Activated CD4-positive, CD25-positive, alpha-beta regulatory T cell (primary cell): ENCODE measurements at regions not wholly inside any gene's neighbourhood (a gene's known extent, or its start where the extent isn't known, plus 50 kb on each side); places are given as distances from the start of the nearest gene placed in this dataset.

Experiments used
- DNase-seq, 4 experiments: peaks; one replicate each; lab custom pipeline; 2025; lab: John Stamatoyannopoulos, UW

DNA sequence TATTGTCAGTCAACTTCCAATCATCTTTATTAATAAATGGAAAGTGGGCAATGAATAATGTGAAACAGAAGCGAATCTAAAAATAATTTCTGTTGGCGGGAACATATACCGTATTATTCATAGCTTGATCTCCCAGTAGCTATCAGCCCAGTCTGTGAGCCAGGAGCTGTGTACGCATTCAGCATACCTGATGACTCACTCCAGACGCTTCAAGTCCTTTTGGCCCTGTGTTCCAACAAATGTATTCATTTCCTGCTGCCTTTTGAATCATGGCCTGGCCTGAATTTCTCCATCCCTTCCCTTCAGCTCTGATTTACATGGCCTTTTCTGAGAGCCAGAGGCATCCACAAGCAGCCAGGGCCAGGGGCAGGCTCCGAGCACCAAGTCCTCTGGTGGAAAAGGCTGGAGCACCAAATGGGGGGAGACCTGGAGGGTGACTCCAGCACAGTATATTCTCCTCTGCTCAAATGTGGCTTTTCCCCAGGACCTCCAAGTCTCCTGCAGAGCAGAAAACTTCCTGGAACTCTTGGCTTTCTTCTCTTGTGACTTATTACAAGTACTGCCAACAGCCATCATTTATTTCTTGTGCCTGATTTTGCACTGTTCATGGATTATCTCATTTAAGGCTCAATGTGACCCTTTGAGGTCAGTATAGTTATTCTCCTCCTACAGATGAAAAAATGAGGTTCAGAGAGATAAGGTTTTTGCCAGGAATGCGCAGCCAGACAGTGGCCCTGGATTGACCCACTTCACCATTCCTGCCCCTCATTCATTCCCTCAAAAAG lies 108.7 kb downstream of the EN1 start:
- no peak for DNase-seq

DNA sequence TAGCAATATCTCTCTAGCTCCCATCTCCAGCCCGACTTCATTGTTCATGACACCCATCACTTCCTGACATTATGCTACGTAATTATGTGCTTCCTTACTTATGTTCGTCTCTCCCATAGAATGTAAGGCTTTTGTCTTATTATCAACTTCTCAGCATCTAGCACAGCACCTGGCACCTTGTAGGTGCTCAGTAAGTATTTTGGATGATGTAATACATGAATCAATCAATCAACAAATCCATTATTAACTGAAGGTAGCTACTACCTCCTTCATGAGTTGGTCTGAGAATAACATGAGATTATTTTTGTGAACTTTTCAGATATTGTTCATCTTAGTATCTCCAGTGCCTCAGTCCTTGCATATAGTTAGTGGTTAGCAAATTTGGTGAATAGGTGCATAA lies 109.3 kb downstream of the EN1 start:
- DNase-seq = no peak

DNA sequence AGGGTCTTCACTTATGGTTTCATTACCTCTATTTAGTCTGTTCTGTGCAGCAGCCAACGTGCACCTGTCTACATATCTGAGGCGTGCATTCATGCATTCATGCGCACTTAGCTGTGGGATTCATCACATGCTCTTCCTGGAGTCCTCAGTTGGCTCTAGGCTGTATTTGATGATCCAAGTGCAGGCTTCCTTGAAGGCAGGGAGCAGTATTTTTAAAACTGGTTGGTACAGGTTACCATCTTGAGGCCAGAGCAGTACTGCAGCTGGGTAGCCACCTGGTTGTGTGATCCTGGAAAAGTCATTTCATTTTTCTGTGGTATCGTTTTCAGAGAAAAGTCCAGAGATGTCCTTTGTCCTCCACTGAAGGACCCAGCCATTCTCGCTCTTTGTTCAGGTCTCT lies 109.8 kb downstream of the EN1 start:
- DNase-seq = no peak

DNA sequence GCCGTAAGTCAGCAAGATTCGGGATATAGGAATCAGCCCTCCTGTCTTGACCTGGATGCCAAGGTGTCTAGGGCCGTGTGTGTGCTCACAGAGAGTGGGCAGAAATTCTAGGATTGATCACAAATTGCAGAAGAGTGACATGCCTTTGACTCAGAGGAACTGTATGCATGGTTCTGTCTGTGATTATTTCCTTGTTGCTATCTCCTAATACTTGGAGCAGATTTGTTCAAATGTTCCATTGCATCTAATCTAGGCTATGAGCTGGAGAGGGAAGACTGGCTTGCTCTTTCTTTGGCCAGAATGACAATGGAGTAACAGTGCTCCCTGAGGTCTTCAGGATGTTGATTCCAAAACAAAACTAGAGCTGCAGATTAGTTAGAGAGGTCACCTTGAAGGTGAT lies 115.0 kb downstream of the EN1 start:
- no peak for DNase-seq

DNA sequence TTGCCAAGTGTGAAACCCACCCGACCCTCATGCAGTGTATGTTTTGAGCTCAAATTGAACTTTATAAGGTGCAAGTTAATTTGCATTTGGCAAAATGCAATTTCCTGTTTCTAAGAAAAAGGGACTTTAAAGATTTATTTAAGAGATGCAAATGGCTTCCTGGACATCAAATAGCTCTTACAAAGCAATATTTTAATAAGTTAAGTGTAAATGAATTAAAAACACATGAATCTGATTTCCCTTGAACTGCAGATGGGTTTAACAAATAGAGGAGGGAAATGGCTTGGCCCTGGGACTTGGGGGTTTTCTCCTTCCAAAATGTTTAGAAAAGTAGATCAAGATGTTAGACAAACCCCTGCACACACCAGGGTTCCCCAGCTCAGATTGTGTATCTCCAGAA lies 116.0 kb downstream of the EN1 start:
- DNase-seq = no peak

DNA sequence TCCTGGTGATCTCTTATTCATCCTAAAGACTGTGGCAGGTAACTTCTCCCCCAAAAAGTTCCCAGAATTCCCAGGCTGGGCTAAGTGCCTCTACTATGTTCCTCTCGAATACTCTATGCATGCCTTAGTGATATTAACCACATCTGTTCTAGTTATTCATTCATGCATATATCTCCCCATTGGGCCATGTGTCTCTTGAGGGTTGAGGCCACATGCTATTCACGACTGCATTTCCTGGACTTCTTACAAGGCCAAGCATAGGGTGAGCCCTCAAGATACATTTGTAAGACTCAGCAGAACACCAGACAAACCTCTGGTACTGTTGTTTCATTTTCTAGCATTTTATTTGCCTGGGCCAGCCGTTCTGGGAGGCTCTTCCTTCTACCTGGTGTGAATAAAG lies 117.0 kb downstream of the EN1 start:
- DNase-seq = no peak

DNA sequence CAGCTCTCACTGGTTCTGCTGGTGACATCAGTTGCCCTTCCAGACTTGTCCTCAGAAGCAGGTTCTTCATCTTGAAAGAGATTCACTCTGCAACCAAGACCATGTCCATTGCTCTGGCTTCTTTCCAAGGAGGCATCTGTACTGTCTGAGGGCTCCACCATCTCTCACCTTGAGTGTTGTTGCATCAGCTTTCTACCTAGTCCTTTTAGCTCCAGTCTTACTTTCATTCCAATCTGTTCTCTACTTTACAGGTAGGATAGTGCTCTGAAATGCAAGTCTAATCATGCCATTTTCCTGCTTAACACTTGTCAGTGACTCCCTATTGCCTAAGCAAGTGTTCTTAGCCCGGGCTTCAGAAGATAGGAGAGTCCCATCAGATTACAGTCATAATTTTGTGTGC lies 117.7 kb downstream of the EN1 start:
- no peak for DNase-seq

DNA sequence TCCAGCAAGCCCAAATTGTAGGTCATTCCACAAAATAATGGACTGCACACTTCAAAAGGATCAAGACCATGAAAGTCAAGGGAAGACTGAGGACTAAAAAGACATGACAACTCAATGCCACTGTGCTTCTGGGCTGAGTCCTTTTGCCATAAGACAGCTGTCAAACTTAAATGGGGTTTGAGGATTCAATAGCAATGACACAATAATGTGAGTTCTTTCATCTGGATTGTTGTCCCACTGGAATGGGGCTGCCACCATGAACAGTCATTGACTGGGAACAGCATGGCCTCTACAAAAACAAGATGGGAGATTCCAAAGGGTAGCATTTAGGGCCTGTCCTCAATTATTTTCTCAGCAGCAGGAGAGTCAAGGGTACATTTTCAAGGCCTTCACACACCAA lies 118.5 kb downstream of the EN1 start:
- DNase-seq = no peak

DNA sequence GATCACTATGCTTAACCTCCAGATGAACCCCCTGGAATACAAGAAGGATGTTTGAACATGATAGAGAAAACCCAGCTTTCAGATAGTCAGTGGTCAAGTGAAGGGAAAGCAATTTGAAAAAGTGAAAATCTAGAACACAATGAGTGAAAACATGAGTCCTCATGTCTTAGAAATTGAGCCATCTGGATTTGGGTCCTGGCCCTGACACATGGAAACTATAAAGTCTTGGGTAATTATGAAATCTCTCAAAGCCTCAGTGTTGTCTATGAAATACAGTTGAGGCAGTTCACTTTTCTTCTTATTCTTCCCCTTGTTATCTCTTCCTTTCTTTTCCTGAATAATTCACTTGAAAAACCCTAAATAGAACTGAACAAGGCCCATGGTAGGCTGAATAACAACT lies 120.6 kb downstream of the EN1 start:
- no peak for DNase-seq

DNA sequence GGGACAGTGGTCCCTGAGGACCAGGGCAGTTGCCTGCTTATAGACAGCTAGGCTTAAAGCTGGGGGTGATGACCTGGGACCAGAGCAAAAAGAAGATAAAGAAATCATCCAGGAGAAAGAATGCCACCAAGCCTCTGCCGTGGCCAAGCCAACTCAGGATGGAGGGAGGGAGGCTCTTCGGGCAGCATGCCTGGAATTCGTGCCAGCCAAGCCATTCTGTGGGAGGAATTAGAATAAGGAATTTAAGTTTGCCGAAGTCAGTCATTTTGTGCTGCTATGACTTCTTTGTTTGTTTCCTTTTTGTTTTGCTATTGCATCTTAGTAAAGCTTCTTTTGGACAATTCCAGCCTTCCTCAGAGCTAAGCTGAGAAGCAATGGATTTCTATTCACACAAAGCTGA lies 124.1 kb downstream of the EN1 start:
- DNase-seq = no peak

DNA sequence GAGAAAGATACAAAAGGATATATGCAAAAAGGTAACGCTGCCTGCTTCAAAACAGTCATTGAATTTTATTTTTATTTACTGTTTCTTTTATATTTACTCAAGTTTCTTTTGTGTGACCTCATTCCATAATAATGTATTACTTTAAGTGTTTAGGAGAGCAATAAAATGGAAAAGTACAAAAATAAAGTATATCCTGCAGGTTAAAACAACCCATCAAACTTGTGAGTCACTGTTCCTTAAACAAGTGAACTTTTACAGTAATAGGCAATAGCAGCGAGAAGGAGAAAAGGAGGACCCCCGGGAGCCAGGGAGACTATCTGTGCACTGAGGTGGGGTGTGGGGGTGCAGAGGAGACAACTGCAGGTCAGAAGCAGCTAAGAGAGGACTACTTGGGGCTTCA lies 124.5 kb downstream of the EN1 start:
- no peak for DNase-seq

DNA sequence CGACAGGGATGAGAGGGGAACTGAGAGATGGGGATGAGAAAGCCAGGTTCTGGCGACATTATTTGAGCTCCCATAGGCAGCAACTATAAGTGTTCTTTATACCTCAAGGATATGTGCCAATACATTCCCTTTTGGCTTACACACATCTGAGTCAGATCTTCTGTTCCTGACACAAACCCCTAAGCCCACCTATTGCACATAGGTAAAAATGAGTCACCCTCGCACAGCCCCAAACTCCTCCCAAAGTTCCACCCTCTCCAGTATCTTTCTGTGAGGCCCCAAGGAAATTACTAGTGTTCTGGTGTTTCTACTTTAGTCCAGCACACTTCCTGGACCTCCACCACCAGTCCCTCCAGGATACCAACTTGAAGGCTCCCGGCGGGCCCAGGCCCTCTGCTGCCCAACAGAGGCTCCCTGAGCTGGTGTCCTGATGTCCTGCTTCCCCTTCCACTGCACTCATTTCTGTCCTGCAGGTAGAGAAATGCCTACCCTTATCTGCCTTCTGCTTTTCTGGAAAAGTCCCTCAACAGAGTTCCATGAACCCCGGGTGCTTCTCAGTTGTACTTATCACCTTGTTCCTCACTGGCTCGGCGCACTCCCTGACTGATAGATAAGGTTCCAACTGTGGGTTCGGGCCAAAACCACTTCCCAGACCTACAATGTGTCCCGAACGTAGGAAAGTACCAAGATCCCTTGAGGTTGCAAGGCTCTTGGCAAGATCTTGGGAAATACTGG lies 125.5 kb downstream of the EN1 start:
- DNase-seq = no peak

DNA sequence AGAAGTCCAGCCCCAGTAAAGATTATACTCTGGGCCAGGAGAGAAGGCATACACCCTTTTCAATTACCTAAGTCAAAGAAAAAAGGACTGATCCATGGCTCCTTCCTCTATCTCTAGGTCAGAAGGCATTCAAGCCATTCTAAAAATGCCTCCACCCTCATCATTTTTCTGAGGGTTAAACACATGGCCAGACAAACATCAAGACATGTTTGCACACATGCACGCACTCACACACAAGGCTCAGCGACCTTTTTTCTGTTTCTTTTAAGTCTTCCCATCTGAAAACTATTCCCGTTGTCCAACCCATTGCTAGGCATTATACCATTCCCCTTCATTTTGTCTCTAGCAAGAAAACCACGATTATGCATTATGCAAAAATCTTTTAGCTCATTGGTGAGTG lies 126.6 kb downstream of the EN1 start:
- no peak for DNase-seq

DNA sequence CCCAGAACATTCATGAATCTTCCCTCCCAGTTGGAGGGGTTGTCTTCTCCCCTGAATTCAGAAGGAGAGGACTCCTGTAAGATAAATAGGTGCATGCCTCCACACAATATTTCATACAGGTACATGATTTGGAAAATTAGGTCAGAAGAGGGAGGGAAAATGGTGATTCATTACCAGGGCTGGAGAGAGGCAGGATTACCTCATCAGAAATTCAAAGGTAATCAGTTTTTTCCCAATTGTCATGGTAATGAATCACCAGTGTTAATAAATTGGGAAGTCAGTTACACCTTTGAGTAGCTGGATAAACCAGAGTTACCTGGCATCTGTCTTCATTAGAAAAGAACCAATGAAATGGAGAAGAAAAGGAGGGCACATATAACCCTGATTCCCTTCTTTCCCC lies 128.5 kb downstream of the EN1 start:
- DNase-seq = no peak

DNA sequence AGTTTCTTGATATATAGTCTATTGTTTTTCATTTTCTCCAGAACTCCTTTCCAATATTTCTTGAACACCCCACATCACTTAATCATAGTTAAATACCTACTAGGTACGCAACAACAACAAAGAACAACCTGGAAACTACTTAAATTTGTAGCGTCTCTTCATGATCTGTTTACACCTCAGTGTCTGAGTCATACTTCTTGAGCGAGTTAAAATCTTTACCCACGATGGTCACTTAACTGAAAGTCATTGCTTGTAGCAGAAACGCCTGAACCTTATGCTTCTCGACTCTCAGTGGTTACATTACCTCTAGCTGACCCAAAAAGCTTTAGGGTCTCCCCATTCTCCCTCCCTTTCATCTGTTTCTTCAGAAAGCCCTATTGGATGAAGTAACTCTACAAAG lies 131.3 kb downstream of the EN1 start:
- DNase-seq = no peak

DNA sequence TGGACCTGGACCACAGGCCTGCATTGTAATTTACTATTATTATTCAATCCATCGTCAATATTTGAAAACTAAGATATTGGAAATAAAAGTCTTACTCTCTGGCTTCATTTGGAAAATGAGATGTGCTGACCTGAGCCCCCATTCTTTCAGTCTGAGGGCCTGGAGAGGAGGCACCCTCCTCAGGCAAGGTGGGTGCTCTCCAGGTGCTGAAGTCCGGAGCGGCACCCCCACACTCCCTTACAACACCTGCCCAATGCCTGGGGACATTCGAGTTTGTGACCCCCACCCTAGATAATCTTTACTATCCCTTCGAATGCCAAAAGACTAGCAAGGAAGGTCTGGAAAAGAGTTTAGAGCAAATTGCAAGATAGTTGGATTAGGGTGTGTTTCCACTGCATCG lies 133.3 kb downstream of the EN1 start:
- DNase-seq = no peak

DNA sequence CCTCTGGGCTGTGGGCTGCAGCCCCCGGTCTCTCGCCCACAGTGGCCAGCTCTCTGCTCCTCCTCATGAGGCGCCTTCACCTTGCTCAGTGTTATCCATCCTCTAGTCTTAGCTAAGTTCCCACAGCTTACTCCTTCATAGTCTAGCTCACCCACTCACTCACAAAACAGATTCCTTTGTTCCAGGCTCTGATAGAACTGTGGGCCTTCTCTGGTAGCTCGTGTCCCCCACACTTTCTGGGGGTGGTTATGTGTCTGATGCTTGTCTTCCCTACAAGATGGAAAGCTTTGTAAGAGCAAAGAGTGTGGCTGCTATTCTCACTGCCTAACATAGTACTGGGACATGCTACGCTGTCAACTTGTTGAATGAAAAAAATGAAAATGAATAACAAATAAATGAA lies 135.8 kb downstream of the EN1 start:
- no peak for DNase-seq

DNA sequence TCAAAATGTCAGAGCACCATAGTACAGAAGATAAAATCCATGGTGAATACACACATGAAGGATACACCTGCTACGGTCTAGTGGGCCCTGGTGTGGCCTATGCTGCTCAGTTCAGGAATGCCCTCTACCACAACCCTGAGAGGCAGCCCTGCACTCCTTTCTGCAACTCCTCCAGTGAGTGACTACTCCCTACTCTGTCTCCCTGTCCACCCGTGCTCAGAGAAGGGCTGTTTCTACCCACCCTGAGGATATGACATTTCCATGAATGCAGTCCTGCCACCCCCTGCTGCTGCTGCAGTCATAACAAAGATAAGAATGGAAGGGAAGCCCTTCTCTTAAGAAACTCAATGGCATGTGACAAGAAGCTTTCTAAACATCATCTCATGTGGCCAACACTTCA lies 137.0 kb downstream of the EN1 start:
- DNase-seq = no peak

DNA sequence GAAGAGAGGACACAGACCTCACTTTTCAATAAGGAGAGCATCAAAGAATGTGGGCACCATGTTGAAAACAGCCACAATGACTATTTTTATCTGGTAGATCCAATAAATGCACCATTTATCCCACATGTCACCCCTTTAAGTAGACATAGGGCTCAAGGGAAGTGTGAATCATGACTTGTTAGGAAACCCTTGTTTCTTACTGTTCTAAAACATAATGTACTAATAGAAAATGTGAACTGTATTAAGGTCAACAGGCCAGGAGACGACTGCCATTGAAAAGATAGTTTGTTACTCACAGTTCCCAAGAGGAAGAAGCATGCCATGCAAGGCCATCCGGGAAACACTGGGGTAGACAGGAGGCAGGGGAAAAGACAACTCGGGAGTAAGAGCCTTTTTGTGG lies 137.7 kb downstream of the EN1 start:
- DNase-seq = no peak

DNA sequence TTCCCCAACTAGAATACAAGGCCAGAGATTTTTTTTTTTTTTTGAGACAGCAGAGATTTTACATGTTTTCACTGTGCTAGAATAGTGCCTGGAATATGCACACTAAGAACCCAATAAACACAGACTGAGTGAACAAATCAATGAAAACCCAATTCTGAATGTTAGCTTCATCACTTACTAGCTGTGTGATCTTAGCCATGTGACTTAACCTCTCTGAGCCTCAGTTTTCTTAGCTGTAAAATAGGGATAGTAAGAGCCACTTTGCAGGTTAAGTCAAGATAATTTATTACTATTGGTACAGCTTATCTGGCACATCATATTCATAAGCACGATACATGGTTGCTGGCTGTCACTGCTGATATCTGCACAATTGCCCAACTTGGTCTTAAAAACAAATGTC lies 140.6 kb downstream of the EN1 start:
- no peak for DNase-seq

DNA sequence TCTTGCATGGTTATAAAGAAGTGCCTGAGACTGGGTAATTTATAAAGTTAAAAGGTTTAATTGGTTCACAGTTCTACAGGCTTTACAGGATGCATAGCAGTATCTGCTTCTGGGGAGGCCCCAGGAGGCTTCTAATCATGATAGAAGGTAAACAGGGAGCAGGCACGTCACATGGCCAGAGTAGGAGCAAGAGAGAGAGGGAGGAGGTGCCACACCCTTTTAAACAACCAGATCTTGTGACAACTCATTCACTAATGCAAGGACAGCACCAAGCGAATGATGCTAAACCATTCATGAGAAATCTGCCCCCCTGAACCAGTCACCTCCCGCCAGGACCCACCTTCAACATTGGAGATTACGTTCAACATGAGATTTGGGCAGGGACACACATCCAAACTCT lies 141.1 kb downstream of the EN1 start:
- no peak for DNase-seq

DNA sequence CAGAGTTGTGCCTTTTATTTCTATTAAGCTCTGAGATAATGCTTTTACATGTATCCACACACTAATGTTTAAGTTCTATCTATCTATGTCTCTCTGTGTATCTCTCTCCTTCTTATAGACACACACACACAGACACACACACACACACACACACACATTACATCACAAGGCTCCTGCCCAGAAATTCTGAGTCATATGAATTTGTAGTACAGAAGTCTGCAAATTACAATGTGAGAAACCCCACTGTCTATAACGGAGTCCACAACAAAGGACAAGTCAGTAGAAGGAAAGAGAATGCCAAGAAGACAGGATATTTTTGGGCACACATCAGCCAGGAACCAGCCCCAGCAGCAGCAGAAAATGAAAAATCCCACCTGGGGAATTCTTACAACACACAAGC lies 142.4 kb downstream of the EN1 start:
- DNase-seq = no peak

DNA sequence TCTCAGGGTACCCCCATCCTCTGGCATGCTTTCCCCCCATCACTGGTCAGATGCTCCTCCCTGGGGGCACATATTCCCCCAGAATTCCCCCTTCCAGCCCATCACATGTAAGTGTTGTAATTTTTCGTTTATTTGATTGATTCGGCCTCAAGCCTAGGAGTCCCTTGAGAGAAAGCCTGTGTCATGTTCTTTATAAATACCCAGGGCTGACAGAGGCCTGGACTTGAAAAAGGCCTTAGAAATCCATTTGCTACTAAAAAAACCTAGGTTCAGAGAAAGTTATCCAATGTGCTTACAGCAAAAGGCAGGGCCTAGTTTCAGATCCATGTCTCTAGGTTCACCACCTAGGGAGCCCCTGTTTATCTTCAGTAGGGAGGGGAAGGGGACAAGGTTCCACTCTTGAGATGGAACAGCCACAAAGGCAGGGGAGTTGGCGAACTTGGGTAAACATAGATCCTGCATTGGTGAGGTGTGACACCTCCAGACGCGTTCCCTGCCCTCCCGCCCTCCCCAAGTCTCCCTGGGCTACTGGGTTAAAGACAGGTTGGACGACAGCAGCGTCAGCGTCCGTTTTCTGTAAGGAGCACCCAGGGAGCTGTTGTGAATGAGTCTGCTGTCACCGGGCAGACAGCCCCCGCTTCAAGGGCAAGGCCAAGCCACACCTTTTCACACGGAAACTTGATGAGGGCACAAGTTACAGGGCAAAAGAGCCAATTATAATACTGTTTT lies 147.8 kb downstream of the EN1 start:
- DNase-seq = no peak
